IPS-18c (cell line): ENCODE measurements at regions not wholly inside any gene's neighbourhood (a gene's known extent, or its start where the extent isn't known, plus 50 kb on each side); places are given as distances from the start of the nearest gene placed in this dataset.

Experiments
- H3K4me3 ChIP-seq: 2 replicates; pipeline ENCODE4 v1.7.0; 2013; ENCODE audit warnings: low read depth, mild to moderate bottlenecking, low read length, moderate library complexity; ENCODE audit not compliant: insufficient read depth
- H3K9me3 ChIP-seq: one replicate; pipeline ENCODE4 v1.6.1; 2013; ENCODE audit warnings: mild to moderate bottlenecking, low read length, moderate library complexity; ENCODE audit not compliant: control insufficient read depth, insufficient read depth

DNA sequence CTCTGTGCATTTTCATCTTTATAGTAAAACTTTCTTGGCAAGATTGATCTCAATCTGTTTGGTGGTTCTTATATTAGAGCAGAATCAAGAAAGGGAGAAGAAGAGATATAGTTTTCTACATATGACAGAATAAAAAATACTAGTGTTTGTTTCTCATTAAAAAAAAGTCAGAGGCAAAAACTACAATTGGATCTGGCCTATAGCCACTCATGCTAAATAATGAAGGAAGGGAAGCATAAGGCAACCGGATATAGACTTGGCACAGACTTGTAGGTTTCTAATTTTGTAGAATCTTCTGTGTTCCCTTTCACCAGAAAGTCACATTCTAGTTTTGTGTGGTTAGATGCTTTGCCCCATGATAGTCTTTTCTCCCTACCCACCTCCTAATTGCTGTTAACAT, 306.2 kb downstream of the PIK3R1 start:
- H3K4me3 ChIP-seq, result no peak overlapping the region

GRCh38 chr5:68522863-68523262, 307.3 kb downstream of the PIK3R1 start:
- Histone ChIP-seq H3K9me3 (no peaks in the 10 kb centered on the region), H3K4me3 (no peak overlapping the region)

More for the DNA sequence above, 306.2 kb downstream of the PIK3R1 start:
- H3K9me3 ChIP-seq, result no peaks in the 10 kb centered on the region

GRCh38 chr5:68528821-68529273, 313.3 kb downstream of the PIK3R1 start:
- Histone ChIP-seq H3K4me3 (no peak overlapping the region), H3K9me3 (no peaks in the 10 kb centered on the region)

GRCh38 chr5:68529581-68529980, 314.0 kb downstream of the PIK3R1 start:
- H3K9me3 ChIP-seq, result no peaks in the 10 kb centered on the region
- H3K4me3 ChIP-seq, result no peak overlapping the region

- Histone ChIP-seq H3K9me3 (no peaks in the 10 kb centered on the region), H3K4me3 (no peak overlapping the region)
Measured at GRCh38 chr5:68531970-68532369, 316.4 kb downstream of the PIK3R1 start.

GRCh38 chr5:68533051-68533450, 317.5 kb downstream of the PIK3R1 start:
- H3K9me3 ChIP-seq, result no peaks in the 10 kb centered on the region

DNA sequence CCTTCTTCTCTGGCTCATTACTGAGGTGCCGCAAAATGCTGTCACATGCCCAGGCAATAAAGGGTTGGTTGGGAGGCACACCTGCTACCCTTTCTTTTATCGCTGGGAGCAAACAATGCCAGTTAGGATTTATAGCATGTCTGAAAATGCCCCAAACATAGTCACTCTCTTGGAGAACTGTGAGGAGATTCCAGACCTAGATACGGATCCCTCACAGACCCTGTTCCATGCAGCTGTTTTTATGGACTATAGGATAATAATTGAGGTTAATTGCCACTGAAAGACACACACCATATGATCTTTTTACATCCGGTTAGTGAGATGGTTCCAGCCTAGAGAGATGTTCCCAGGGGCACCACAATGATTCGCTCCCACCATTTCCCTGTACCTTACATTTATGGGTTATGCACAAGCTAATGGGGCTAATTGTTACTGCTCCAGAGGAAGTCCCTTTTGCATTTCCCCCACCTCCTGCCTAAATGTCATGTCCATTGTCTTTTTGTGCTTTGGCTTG, 318.1 kb downstream of the PIK3R1 start:
- no peaks in the 10 kb centered on the region for H3K9me3 ChIP-seq
- H3K4me3 ChIP-seq, result no peak overlapping the region

More at GRCh38 chr5:68533051-68533450, 317.5 kb downstream of the PIK3R1 start:
- no peak overlapping the region for H3K4me3 ChIP-seq

GRCh38 chr5:68534131-68534940, 318.8 kb downstream of the PIK3R1 start:
- no peak overlapping the region for H3K4me3 ChIP-seq
- H3K9me3 ChIP-seq, result no peaks in the 10 kb centered on the region

DNA sequence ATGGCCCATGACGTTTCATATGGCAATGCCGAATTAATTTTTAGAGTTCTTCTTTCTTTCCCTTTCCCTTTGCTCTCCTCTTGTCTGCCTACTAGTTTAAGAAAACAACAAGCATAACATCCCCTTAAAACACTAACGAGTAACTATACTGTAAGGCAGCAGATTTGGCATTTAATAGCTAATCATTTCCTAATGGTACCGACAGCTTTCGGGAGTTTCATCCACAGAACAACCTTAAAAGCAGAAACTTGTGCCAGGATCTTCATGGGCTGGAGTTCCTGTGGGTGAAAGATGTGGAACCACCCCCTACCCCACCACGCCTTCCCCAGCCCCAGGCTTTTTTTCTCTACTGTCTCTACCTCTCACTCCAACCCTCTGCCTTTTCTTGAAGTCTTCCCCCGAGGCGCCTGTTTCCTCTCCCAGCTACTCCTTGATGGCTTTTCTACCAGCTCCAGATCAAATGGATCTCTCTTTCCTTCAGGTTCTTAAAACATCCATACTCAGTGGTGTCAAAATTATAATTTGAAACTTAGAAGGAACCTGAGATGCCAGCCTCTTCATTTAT, 319.5 kb downstream of the PIK3R1 start:
- no peak overlapping the region for H3K4me3 ChIP-seq

GRCh38 chr5:68538814-68539420, 323.4 kb downstream of the PIK3R1 start:
- H3K4me3 ChIP-seq, result no peak overlapping the region
- H3K9me3 ChIP-seq, result no peaks in the 10 kb centered on the region

More for the DNA sequence above, 319.5 kb downstream of the PIK3R1 start:
- H3K9me3 ChIP-seq, result no peaks in the 10 kb centered on the region

- no peaks in the 10 kb centered on the region for H3K9me3 ChIP-seq
- no peak overlapping the region for H3K4me3 ChIP-seq
Measured at GRCh38 chr5:68540798-68541590, 325.4 kb downstream of the PIK3R1 start.

GRCh38 chr5:68542207-68542606, 326.7 kb downstream of the PIK3R1 start:
- Histone ChIP-seq H3K9me3 (no peaks in the 10 kb centered on the region), H3K4me3 (no peak overlapping the region)

GRCh38 chr5:68543212-68543611, 327.7 kb downstream of the PIK3R1 start:
- H3K4me3 ChIP-seq, result no peak overlapping the region
- no peaks in the 10 kb centered on the region for H3K9me3 ChIP-seq

GRCh38 chr5:68544091-68544647, 328.6 kb downstream of the PIK3R1 start:
- Histone ChIP-seq H3K9me3 (no peaks in the 10 kb centered on the region), H3K4me3 (no peak overlapping the region)

DNA sequence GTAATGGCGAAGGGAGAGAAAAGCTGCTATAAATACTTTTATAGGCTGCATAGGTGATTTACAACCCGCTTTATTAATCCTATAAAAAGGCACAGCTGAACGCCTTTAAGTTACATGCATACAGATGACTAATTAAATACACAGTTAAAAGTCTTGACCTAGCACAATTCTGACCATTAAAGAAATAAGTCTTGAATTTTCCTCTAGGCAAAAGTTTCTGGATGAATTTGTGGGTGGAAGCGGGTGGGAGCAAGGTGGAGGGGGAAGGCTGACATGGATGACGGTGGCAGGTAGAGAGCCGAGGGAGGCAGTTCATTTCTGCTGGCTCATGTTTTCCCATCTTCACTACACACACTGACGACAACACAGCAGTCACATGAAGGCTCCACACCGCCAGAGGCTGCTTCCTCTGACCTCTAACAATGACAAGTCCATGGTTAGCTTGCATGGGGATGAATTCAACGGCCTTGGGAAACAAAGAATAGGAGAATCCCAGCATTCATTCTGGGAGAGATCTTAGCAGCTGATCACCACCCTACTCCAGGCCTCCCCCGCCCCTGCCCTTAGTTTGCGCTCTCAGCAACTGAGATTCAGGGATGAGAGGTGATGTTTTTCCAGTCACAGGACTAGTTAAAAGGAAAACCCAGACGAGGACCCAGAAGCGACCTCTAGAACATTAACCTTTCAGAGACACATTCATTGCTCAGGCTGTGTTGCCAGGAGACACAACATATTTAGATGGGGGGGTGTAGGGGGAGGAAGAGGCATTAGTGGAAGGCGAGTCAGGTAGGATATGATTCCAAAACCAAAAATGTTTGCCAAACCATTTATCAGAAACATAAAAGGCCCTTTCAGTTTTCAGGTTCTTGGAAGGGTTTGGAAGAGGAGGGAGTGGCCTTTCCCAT, 329.3 kb downstream of the PIK3R1 start:
- H3K4me3 ChIP-seq, result no peak overlapping the region
- no peaks in the 10 kb centered on the region for H3K9me3 ChIP-seq

- Histone ChIP-seq H3K9me3 (no peaks in the 10 kb centered on the region), H3K4me3 (no peak overlapping the region)
Measured at GRCh38 chr5:68545636-68546295, 330.2 kb downstream of the PIK3R1 start.
